HFF-Myc (cell line): ENCODE measurements at regions not wholly inside any gene's neighbourhood (a gene's known extent, or its start where the extent isn't known, plus 50 kb on each side); places are given as distances from the start of the nearest gene placed in this dataset.

Source experiments
- DNase-seq: peaks from one replicate; pipeline ENCODE4 v3.0.0-alpha.2; 2011; ENCODE audit warnings: low read depth; ENCODE audit errors: extremely low read depth
- H3K4me3 ChIP-seq: replicated peaks from 2 replicates; pipeline ENCODE4 v1.5.1; 2011; ENCODE audit warnings: low read depth, mild to moderate bottlenecking, control low read depth, low read length
- TF ChIP-seq, protein P1 (sequence below): IDR thresholded peaks from 2 replicates; pipeline ENCODE4 v1.5.1; 2012; ENCODE audit warnings: mild to moderate bottlenecking, low read depth, low read length, control low read depth; ENCODE audit errors: missing control alignments

DNA sequence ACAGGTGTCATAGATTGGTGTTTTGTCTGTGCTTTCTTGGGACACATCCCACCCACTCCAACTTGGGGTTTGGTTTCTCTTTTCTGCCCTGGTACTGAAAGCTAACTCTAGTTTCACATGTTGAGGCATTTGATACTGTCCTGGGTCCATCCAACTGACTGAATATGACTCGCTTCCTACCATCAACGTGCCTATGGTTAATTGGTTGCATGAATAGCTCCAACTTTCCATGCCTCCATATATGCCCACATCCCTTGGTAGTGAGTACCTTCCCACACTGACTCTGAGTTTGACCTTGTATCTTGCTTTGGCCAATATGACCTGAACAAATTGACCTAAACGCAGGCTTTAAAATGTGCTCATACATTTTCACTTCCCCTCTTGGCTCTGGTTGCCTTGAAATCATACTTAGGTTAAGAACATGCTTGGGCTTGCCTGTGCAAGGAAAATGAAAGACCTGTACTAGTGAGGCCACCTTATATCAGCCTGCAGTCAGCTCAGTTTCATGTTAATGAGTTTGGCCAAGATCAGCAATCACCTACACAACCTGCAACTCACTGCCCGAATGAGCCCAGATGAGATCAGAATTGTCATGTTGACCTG is 81.0 kb upstream of the KCNK2 start:
- H3K4me3 ChIP-seq = no peak overlapping the region
- TF ChIP-seq, protein P1, sequence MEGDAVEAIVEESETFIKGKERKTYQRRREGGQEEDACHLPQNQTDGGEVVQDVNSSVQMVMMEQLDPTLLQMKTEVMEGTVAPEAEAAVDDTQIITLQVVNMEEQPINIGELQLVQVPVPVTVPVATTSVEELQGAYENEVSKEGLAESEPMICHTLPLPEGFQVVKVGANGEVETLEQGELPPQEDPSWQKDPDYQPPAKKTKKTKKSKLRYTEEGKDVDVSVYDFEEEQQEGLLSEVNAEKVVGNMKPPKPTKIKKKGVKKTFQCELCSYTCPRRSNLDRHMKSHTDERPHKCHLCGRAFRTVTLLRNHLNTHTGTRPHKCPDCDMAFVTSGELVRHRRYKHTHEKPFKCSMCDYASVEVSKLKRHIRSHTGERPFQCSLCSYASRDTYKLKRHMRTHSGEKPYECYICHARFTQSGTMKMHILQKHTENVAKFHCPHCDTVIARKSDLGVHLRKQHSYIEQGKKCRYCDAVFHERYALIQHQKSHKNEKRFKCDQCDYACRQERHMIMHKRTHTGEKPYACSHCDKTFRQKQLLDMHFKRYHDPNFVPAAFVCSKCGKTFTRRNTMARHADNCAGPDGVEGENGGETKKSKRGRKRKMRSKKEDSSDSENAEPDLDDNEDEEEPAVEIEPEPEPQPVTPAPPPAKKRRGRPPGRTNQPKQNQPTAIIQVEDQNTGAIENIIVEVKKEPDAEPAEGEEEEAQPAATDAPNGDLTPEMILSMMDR = no peak
- no peak for DNase-seq

GRCh38 chr1:215002471-215002870 is 80.1 kb upstream of the KCNK2 start:
- peak; percentile 70 for DNase-seq
- TF ChIP-seq, protein P1 = no peak
- no peak overlapping the region for H3K4me3 ChIP-seq

DNA sequence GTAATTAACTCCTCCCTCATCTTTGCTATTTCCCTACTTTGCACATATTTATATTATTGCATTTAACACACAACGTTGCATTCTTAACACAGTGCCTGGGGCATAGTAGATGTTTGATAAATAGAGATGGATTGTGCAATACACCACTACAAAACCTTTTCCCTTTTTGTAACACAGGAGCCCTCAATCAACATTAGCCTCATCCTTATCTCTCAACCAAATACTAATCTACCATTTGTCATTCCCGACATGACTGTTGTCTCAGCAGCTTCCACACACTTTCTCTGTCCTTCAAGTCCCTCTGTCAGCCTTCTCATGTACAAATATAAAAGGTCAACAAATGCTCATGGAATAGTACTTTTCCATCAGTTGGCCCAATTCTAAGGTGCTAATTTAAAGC is 78.9 kb upstream of the KCNK2 start:
- TF ChIP-seq, protein P1 = no peak
- DNase-seq = no peak
- H3K4me3 ChIP-seq = no peak overlapping the region

DNA sequence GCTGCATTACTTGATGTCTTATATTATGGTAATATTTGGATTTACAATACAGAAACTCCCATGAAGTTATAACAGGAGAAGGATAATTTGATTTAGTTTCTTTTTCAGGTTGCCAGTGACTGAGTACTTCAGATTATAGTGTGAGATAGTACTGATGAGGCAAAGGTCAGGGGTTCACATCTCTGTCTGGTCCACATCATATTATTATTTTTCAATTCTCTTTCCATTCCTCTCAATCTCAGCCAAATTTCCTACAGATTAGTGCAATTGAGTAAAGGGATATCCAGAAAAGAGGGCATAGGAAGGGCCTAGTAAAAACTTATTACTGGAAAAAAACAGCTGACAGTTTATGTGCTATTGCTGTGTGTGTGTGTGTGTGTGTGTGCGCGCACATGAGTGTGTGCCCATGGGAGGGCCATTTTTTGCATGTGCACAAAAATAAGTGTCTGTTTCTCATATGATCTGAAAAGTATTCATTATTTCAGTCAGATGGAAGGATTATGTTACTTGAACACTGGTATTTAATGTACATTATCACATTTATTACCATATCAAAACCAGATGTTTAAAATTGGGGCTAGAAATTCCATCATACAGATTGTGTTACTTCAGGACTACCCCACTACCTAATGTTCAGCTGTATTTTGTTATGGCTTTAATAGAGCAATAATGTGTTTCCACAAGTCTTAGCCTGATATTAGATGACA is 78.3 kb upstream of the KCNK2 start:
- peak; percentile 59 for DNase-seq
- TF ChIP-seq, protein P1 = no peak
- no peak overlapping the region for H3K4me3 ChIP-seq

DNA sequence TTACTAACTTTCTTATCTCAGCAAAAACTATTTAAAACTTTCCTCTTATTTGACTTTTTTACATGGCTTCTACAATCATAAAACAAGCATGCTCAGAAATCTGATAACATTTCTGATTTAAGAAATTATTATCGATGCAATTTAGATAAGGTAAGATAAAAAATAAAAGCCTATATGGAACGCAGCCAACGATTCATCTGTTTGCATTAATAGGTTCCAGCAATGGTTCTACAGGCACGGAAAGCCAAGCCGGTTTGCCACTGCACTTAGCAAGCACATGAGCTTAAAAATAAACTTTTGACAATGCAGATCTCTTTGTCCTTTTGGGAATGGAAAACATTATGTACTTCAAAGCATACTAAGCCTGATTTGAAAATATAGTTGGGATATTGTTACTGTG is 77.5 kb upstream of the KCNK2 start:
- TF ChIP-seq, protein P1 = no peak
- peak; percentile 74 for DNase-seq
- H3K4me3 ChIP-seq = peak overlapping the region; percentile 44

DNA sequence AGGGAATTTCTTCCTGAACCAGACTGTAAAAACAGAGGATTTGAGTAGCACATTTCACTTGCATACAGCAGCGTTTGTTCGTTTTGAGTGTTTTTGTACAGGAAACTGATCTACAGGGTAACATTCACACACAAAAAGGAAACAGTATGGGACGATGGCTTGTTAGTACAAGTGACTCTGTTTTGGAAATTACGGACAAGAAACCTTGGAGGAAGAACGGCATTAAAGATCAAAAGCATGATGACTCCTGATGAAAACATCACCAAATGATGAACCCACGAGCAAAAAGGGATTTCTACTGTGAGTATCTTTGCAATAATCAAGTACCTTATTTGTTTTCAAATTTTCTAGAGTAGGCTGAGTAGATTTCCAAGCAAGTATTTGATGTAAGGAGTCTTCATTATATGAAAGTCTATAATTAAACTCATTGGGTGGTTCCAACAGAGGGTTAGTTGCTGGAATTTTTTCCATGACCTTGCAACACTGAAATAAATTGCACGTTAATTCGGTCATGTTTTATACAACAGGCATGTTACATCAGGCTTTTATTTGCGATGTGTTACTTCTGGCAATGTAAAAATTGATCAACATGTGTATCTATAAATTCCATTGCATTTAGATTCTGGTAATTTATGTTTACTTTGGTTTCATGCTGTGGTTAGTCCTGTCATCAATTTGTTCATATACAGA is 76.7 kb upstream of the KCNK2 start:
- DNase-seq = no peak
- TF ChIP-seq, protein P1 = no peak
- peak overlapping the region; percentile 44 for H3K4me3 ChIP-seq
